HG02588 (cell line): ENCODE measurements at regions not wholly inside any gene's neighbourhood (a gene's known extent, or its start where the extent isn't known, plus 50 kb on each side); places are given as distances from the start of the nearest gene placed in this dataset.
"Not testable (repeated sequence)": the region's sequence is repeated elsewhere in the genome, so short reads cannot be mapped to it uniquely, and the experiment has no call there.

ENCODE experiments used
- ATAC-seq: cut with Tn5 transposase; IDR thresholded peaks from one replicate; pipeline ENCODE4 v1.9.1; 2021; ENCODE audit warnings: mild to moderate bottlenecking, moderate library complexity; ENCODE audit not compliant: unreplicated experiment

GRCh38 chrX:65971151-65971550 is 68.7 kb downstream of the VSIG4 start:
- ATAC-seq = no peak

DNA sequence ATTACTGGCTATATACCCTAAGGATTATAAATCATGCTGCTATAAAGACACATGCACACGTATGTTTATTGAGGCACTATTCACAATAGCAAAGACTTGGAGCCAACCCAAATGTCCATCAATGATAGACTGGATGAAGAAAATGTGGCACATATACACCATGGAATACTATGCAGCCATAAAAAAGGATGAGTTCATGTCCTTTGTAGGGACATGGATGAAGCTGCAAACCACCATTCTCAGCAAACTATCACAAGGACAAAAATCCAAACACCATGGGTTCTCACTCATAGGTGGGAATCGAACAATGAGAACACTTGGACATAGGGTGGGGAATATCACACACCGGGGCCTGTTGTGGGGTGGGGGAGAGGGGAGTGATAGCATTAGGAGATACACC is 72.7 kb downstream of the VSIG4 start:
- ATAC-seq = not testable (repeated sequence)

DNA sequence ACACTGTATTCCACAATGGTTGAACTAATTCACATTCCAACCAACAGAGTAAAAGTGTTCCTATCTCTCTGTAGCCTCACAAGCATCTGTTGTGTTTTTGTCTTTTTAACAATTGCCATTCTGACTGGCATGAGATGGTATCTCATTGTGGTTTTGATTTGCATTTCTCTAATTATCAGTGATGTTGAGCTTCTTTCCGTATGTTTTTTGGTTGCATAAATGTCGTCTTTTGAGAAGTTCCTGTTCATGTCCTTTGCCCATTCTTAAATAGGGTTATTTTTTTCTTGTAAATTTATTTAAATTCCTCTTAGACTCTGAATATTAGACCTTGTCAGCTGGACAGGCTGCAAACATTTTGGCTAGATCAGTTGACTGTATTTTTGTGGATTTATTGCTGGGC is 78.2 kb downstream of the VSIG4 start:
- ATAC-seq = no peak

DNA sequence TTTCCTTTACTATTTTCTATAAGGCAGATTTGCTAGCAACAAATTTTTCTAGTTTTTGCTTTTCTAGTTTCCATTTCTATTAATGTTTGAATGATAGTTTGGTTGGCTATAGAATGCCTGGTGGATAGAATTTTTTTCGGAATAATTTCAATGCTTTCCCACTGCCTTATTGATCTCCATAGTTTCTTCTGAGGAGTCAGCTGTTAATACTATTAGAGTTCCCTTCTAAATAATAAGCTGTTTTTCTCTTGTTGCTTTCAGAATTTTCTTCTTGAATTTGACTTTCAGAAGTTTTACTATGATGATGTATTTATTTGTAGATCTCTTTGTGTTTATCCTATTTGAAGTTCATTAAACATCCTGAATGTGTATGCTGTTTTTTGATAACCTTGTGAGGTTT is 91.8 kb downstream of the VSIG4 start:
- no peak for ATAC-seq

GRCh38 chrX:65941775-65942174 is 98.1 kb downstream of the VSIG4 start:
- no peak for ATAC-seq

GRCh38 chrX:65933085-65933589 is 106.7 kb downstream of the VSIG4 start:
- no peak for ATAC-seq

DNA sequence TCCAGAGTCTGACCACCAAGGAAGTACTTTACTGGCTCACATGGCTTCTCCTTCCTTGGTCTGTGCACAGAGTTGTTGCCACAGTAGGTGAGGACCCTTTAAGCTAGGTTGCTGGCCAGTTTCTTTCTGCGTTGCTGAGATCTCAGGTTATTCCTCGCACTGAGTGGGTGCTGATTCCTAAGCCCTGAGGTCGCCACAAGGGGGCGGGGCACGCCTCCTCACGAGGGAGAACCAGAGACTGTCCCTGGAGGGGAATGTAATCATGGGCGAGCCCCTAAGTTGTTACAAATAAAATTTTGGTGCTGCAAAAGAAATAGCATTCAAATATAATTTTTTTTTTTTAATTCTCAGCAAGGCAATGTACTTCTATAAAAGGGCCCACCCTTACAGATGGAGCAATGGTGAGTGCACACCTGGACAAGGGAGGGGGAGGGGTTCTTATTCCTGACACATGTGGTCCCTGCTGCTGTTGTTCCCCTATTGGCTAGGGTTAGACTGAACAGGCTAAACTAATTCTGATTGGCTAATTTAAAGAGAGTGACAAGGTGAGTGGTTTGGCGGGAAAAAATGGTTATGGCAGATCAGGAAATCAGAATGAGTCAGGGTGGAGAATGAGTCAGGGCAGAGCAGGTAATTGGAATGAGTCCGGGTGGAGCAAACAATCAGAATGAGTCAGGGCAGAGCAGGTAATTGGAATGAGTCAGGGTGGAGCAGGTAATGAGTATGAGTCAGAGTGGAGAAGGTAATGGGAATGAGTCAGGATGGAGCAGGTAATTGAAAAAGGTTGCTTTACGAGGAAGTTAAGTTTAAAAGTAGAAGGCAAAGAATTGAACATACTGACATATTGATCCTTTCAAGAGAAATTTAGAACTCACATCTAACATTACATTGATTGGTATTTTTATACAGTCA is 107.5 kb downstream of the VSIG4 start:
- ATAC-seq = no peak

- no peak for ATAC-seq
Observed at GRCh38 chrX:65928522-65928921, 111.4 kb downstream of the VSIG4 start.

DNA sequence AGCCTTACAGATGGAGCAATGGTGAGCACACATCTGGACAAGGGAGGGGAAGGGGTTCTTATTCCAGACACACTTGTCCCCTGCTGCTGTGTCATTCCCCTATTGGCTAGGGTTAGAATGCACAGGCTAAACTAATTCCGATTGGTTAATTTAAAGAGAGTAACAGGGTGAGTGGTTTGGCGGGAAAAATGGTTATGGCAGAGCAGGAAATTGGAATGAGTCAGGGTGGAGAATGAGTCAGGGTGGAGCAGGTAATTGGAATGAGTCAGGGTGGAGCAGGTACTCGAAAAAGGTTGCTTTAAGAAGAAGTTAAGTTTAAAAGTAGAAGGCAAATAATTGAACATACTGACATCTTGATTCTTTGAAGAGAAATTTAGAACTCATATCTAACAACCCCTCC is 112.5 kb downstream of the VSIG4 start:
- not testable (repeated sequence) for ATAC-seq

DNA sequence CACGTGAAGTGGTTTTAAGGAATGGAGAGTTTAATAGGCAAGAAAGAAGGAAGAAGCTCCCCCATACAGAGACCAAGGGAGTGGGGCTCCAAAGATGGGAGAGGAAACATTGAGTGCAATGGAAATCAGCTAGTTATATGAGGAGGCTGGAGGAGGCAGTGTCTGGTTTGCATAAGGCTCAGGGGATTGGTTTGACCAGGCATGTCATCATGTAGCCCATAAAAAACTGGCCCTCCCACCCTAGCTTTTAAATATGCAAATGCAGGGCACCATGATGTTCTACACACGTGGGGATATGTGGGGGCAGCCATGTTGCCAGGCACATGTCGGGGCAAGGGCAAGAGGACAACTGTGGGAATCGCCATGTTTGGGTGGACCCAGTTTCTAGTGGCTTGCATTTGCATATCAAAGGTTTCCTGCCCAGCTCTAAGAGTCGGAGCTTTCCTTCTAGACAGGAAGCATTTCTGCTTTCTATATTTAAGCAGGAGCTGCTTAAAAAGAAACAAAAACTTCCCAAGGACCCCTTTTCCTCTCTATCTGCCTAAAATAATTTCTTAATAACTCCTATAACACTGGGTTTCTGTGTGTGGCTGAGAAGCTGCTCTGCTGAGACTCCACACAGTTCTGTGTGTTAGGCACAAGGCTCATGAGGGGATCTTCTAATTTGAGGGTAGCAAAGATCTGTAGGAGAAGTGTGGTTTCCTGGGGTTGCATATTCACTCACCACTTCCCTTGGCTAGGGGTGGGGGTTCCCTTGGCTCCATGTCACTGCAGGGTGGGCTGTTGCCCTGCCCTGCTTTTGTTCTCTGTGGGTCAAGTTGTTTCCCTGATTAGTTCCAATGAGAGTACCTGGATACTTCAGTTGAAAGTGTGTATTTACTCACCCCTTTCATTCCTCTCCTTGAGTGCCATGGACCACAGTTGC is 113.5 kb downstream of the VSIG4 start:
- no peak for ATAC-seq

- ATAC-seq = no peak
Observed at GRCh38 chrX:65925592-65925991, 114.3 kb downstream of the VSIG4 start.

DNA sequence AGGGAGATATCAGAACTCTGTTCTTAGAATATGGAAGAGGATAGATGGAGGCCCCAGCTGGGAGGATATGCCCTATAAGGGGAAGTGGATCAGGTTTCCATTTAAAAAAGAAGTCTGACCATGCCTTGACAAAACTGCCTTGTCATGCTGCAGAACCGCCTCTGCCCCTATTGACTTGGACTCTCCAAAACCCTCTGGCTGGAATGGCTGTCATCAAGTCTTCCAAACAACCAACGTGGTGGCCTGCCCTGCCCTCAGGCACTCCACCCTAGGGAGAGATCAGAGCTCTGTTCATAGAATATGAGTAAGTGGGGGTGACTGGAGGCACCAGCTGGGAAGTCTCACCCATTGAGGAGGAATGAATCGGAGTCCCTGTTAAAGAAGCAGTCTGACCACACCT is 114.9 kb downstream of the VSIG4 start:
- ATAC-seq = no peak

DNA sequence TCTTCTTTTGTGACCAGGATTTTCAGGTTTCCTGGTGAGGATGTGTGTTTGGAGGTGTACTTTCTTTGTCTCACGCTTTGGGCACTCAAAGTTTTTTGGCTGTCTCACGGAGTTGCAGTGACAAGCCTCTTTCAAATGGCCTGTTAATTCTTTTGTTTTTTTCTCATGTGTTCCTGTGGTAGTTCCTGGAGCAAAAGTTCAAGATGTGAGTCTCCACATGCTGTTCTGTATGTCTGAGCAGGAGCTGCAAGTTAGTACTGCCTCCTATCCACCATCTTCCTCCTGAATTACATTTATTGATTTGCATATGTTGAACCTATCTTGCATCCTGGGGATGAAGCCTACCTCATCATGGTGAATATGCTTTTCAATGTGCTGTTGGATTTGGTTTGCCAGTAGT is 118.5 kb downstream of the VSIG4 start:
- ATAC-seq = no peak

- ATAC-seq = no peak
Observed at GRCh38 chrX:65920620-65921019, 119.3 kb downstream of the VSIG4 start.

DNA sequence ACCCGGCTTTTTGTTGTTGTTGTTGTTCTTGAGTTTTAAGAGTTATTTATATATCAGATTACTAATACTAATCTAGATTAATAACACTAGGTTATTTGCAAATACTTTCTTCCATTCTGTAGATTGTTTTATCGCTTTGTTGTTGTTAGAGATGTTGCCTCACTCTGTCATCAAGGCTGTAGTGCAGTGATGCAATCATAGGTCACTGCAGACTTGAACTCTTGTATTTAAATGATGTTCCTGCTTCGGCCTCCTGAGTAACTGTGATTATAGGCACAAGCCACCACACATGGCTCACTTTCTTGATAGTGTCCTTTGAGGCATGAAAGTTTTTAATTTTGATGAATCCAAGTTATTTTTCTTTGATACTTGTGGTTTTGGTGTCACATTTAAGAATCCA is 129.0 kb downstream of the VSIG4 start:
- ATAC-seq = no peak

- ATAC-seq = no peak
Observed at GRCh38 chrX:65903750-65904149, 136.1 kb downstream of the VSIG4 start.

- no peak for ATAC-seq
Observed at GRCh38 chrX:65902011-65902410, 137.9 kb downstream of the VSIG4 start.

DNA sequence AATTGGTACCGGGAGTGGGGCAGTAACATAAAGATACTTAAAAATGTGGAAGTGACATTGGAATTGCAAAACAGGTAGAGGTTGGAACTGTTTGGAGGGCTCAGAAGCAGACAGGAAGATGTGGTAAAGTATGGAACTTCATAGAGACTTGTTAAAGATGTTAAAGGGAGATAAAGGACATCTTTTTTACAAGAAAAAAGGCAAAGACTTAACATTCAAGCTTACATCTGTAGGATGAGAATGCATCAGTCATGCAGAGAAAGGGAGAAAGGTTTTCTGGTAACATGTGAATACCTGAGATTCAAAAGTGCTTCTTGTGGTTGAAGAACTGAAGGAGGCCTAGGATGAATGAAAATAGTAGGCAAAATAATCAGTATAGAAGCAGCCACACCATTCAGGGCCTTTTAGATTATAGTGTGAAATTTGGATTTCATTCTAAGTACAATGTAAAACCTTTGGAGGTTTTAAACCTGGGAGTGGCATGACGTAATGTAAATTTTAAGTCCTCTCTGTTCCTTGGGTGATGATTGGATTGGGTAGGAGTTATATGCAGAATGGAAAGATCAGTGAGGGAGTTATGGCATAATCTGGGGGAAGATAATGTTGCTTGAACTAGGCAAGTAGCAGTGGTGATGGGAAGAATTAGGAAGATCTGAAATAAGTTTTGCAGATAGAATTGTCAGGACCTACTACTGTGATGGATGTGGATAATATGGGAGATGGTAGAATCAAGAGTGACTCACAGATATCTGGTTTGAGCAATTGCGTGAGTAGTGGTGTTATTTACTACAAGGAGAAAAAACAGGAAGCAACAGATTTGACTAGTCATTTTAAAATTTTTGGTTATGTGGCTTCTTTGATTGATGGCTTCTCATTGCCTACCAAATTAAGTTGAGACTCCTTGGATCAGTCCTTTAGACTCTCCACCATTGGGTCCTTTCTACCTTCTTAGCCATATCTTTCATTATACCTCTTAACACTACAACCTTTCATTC is 138.7 kb downstream of the VSIG4 start:
- no peak for ATAC-seq

- no peak for ATAC-seq
Observed at GRCh38 chrX:65894133-65894532, 145.7 kb downstream of the VSIG4 start.

GRCh38 chrX:65891817-65892216 is 148.1 kb downstream of the VSIG4 start:
- not testable (repeated sequence) for ATAC-seq
